HT1080 (cell line): ENCODE measurements at regions not wholly inside any gene's neighbourhood (a gene's known extent, or its start where the extent isn't known, plus 50 kb on each side); places are given as distances from the start of the nearest gene placed in this dataset.
"Not testable (repeated sequence)": the region's sequence is repeated elsewhere in the genome, so short reads cannot be mapped to it uniquely, and the experiment has no call there.

Experiments
- DNase-seq: peaks from one replicate; pipeline ENCODE4 v3.0.0-alpha.2; 2015; ENCODE audit warnings: low read depth

DNA sequence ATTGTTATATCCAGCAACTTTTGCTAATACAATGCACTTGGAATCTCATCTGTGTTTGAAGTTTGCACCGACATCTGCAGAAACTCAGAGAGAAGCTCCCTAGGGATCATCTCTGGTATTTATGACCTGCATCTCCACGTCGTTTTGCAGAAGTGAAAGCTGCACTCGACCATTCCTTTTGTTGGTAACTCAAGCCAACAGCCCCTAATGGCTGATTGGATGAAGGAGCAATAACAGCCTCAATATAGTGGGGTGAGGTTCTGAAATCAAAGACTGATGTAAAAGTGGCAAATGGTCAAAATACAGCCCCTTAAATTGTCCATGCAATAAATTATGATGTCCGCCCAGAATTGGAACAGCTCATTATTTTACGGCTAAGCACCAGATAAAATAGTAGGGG is 344.2 kb upstream of the KAZN start:
- DNase-seq = no peak

DNA sequence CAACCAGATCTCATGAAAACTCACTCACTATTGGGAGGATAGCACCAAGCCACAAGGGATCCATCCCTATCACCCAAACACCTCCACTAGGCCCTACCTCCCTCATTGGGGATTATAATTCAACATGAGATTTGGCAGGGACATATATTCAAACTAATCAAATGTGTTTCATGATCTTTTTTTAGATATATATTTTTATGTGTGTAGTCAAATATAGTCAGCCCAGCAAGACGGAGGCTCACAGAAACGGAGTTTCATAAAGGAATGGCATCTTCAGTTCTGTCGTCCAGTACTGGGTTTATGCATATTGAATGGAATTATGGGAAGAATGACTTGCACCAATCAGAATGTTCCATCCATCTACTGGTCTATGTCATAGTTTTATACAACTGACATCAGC is 343.3 kb upstream of the KAZN start:
- no peak for DNase-seq

DNA sequence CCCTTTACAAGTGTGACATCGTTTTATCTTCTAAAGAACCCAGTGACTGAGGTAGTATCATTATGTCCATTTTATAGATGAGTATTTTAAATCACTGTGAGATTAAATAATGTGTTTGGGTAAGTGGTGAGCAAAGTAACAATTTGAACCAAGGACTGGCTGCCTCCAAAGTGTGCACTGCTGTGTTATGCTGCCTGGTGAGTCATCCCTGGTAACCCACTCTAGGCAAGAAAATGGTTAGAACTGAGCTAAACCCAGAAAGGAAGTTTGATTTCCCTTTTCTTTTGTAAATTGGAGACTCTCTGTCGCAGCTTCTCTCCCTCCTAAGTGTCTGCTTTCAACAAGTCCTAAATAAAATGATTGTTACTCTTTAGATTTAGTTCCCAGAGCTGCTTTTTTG is 342.8 kb upstream of the KAZN start:
- DNase-seq = no peak

DNA sequence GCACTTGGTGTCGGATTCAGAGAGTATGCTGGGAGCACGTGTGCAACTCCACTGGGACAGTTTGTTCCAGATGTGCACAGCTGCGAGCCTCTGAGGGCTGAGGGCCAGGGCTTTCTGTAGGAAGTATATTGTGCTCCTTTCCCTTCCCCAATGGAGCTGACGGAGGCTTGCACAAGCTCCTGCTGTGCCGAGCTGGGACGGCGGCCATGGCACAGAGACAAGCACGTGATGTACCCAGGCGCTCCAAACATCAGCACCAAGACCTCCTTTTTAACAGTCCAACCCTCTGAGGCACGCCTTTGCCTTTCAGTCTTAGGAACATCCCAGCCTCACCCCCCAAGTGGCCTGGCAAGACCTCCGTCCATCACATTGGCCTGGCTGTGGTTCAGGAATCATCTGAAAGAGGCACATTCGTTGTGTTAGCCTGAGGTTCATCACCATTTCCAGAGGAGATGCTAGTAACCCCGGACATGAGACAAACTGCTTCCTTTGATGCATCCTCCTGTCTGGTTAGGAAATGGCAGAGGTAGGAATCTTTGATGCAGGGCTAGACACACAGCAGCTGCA is 339.2 kb upstream of the KAZN start:
- no peak for DNase-seq

DNA sequence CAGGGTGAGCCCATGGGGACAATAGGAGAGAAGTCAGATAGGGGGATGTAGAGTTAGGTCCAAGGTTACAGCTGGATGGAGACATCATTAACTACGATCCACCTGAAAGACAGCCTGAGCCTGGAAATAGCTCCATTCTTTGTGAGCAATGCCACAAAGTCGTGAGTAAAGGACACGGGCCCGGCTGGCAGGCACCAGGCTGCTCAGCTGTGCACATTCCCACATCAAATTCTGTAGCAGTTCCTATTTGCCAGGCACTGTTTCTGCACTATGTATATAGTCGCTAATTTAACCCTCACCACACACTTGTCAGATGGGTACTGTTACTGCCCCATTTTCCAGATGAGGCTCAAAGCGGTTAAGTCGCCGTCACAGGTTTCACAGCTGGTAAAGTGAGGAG is 338.0 kb upstream of the KAZN start:
- DNase-seq = no peak

DNA sequence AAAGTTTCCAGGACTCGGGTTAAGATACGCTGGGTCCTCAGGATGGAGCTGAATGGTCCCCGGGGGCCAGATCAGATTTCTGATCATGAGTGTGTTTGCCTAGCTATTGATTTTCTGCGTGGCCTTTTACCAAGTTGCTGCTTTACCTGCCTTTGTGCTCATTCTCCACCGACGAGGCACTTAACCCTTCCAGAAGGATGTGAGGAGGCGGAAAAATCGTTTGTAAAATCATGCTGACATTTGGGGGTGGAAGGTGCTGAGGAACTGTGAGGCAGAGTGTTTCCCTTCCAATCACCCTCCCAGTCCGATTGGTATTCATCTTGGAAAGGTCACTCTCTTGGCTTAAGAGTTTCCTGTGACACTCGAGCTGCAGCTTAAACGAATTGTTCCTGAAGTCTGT is 337.1 kb upstream of the KAZN start:
- no peak for DNase-seq

DNA sequence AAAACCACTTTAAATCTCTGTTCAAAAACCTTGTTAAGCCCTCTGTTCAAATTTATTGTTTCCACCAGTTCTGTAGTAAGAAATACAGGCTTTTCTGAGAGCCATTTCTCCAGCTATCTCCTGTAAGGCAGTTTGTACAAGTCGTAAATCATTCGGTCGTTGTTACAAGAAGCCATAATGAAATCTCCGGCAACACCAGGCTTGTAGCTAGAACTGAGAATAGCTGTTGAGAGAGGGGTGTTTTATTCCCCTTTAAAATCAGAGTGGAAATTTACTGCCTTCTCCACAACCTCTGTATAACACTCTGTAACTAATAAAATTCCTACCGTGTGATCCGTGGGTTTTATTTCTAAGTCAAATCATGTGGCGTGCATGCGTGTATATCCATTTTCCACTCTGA is 335.8 kb upstream of the KAZN start:
- no peak for DNase-seq

DNA sequence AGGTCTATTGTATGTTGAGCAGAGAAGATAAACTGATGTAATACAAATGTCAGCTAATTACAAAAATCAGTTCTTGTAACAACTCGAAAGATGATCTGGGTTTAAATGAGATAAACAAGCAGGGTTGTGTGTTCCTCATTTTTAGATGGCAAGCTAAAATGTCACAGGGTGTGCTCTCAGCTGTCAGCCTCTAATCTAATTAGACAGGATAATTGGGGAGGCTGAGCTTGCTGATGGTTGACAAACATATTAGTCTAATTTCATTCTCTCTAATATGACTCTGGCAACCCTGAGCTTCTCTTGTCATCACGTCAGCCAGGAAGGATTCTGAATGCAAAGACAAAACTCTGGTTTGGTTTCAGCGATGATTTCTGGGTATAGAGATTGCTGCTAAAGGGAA is 335.3 kb upstream of the KAZN start:
- no peak for DNase-seq

DNA sequence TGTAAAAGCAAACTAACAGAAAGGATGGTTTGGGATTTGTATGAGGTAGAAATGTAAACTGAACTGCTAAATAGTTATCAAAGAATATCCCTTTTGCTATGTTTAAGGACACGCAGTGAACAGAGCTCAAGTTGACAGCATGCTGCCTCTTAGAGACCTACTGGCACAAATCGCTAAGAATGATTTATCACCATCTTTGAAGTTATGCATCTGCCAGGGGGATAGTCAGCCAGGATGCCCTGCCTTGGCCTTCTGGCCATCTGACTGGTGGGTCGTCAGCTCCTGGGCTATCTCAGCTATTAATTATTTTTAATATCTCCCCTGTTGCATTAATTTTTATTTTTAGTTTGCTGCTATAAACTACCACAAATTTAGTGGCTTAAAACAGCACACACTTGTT is 334.8 kb upstream of the KAZN start:
- no peak for DNase-seq

DNA sequence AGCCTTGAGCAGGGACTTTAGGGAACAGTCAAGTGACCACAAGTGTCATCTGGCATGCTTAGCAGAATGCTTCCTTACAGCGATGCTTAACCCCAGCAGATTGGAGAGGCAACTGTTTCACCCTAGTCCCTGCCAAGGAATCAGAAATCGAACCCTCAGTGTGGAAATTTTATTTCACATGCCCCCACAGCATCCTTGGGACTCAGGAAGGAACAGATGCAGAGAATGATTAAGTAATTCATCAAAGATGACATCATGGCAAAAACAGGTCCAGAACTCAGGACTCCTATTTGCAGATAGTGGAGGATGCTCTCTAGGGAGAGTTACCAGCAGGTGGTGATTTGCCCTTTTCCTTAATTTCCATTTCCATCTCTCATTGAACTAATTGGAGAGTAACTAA is 333.0 kb upstream of the KAZN start:
- no peak for DNase-seq

DNA sequence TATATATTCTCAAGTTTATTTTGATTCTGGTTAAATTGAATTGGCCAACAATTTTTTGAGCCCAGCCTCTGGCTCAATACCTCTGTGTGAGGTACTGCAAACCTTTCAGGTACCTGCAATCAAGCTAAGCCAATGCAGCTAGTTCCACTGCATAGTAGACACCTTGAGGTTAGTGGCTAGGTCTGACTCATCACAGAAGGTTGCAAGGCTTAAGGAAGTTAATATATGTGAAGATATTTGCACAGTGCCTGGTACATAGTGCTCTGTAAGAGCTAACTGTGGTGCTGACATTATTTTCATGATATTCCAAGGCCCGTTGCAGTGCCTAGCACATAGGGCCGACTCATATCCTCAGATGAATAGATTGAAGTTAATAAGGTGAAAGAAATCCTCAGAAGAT is 330.5 kb upstream of the KAZN start:
- DNase-seq = no peak

DNA sequence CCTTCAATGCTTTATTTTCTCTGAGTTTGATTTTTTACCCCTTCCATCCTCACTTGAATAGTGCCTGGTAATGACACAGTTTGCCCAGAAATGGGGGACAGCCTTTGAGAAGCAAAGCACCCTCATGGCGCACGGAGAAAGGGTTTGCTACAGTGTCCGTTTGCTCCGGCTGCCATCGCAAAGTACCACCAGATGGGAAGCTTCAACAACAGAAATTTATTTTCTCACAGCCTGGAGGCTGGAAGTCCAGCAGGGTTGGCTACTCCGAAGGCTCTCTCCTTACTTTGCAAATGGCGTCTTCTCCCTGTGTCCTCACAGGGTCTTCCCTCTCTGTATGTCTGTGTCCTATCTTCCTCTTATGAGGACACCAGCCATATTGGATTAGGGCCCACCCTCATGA is 327.7 kb upstream of the KAZN start:
- no peak for DNase-seq

DNA sequence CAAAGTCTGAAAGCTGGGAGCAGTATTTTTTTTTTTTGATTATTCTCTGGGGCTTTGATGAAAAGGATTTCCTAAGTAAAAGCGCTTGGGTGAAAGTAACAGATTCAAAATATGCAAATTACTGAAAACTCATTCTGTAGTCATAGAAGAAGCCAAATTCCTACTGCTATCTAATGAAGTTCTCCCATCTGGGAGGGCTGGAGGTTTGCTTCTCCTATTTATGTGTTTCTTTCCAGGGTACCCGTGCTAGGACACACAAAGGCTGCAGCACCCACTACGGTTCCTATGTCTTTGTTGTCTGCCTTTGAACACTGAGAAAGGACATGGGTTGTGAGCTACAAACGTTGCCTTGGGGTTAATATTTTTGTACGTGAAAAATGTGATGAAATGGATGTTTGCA is 324.7 kb upstream of the KAZN start:
- no peak for DNase-seq

DNA sequence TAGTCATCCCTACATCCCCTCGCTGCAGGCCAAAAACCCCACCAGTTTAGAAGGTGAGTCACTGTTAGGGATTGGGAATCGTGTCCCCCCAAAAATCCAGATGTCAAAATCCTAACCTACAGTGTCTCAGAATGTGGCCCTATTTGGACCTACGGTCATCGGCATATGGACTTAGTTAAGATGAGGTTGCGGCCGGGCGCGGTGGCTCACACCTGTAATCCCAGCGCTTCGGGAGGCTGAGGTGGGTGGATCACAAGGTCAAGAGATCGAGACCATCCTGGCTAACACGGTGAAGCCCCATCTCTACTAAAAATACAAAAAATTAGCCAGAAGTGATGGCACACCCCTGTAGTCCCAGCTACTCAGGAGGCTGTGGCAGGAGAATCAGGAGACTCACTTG is 318.6 kb upstream of the KAZN start:
- not testable (repeated sequence) for DNase-seq

DNA sequence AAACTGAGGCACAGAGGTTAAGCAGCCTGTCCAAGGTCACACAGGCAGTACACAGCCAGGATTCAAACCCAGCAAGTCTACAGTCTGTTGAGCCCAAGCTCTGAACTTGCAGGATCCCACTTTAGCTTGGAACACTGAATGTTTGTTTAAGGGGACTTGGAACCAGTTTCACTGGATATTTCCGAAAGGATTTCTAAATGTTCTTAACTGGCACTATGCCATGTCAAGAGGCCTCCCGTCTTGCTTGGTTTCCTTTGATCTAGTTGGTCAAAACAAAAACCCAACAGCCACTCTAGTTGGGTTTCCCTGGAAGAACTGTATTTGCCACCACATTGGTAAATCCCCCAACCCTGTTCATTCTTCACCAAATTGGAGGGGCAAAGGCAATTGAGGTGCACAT is 317.6 kb upstream of the KAZN start:
- DNase-seq = no peak

DNA sequence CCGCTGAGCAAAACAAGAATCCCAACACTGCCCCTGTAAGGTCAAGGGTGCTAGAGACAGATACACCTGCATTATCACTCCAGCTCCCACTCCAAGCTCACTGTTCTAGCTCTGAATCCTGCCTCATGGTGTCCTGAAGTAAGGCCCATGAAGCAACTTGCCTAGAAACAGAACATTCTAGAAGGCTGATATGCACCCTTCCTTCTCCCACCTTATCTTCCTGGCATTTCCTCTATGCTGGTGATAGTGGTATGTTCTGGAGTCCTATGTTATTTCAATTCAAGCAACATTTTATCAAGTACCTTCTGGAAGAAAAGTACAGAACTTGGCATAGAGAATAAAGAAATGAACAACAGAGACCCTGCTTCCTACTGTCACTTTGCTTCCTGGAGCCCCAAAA is 317.1 kb upstream of the KAZN start:
- no peak for DNase-seq

DNA sequence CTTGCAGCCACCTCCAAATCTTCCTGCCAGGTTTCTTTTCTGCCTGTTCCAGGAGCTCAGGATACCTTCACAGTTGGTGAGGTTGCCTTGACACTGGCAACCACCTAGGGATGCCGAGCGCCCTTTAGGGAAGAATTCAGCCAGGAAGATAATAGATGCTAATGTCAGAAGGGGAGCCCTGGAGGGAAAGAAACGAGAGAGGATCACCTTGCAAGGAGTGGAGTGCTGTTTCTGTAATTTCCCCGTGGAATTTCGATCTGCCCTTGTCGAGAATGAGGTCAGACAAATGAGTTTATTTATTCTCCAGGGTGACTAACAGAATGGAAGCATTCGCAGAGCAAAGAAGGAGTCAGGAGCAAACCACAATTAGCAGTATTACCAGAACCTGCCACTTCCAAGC is 315.8 kb upstream of the KAZN start:
- peak; percentile 8 for DNase-seq

DNA sequence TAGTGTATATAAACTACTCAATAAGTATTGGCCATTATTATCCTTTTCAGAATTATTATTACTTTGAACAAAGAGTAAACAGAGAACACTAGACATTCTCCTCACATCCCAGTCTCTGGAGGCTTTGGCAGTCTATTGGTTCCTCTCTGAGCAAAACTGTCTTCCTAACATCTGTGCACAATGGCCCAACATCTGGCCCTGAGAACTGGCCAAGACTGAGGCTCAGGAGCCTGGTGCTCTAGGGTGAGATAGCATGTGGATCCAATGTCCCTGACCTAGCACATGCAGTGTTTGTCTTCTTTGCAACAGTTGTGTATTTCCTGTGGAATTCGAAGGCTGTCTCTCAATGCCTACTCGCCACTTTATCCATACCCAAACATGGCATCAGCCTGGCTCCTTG is 313.2 kb upstream of the KAZN start:
- no peak for DNase-seq

DNA sequence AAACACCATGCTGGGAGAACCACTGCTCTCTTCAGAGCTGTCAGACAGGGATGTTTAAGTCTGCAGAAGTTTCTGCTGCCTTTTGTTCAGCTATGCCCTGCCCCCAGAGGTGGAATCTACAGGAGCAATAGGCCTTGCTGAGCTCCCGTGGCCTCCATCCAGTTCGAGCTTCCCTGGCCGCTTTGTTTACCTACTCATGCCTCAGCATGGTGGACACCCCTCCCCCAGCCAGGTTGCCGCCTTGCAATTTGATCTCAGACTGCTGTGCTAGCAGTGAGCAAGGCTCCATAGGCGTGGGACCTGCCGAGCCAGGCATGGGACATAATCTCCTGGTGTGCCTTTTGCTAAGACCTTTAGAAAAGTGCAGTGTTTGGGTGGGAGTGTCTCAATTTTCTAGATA is 307.3 kb upstream of the KAZN start:
- peak; percentile 7 for DNase-seq

DNA sequence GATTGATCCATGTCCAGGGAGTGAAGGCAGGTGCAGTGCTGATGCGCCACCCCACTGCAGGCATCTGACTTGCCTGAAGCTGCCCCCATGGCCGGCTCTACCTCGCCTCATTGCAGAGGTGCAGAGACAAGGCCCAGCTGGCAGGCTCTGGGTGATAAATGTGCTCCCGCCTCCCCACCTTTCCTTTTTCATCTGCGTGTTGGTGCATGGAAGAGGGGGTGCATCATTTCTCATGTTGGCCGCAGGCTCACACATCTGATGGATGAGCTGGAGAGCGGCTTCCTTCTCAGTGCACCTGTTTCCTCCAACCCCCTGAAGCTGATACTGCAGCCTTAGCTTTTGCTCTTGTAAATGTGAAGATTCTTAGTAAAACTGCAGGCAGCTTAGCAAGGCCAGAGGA is 306.0 kb upstream of the KAZN start:
- DNase-seq = no peak

DNA sequence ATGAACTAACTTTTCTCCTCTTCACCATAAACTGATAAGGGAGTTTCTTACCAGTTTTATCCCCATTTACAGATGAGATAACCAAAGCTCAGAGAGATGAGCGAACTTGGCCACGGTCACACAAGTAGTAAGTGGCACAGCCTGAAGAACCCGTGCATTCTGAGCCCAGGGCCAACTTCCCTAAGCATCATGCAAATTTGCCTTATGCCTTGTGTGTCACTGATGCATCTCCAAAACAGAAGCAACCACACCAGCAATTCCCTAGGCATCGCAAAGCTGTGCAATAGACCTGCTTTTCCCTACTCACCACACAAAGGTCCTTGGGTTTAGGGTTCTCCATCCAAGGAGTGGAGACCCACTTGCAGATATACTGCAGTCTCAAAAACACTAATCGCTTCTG is 304.5 kb upstream of the KAZN start:
- DNase-seq = no peak

DNA sequence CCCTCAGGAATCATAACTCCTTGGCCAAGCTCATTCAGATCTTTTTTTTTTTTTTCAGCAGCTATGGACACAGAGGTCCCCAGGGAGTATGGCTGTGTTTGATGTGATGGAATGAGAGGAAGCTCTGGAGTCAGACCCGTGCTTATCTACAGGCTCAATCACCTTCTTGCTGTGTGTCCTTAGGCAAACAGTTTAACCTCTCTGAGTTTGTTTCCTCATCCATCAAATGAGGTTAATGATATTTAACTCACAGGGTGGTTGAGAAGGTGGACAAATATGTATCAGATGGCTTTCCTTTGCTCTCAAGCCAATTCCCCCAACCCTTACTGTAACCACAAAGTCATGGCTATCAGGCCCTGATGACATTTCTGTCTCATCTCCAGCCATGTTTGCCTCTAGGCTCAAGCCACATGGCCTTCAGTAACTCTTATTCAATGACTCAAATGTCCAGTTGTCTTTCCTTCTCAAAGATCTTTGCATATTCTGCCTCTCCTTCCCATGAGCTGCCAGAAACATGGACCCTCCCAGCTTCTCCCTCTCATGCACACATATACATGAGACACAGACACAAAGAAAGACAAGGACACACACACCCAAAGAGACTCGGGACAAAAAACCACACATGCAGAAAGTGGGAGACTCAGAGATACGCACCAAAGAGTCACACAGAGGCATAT is 303.5 kb upstream of the KAZN start:
- no peak for DNase-seq

DNA sequence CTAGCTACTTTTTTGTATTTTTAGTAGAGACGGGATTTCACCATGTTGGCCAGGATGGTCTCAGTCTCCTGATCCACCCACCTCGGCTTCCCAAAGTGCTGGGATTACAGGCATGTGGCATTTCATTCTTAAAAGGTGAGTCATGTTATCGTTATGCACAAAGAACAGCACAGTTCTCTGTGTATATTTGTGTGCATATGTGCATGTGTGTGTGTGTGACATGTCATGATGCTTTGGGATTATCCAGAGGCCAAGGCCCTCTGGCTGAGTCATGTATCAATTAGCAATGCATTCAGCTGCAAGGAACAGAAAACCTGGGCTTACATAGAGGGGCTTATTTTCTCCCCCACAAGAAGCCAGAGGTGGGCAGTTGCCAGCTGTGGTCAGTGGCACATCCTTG is 301.7 kb upstream of the KAZN start:
- peak; percentile 58 for DNase-seq

DNA sequence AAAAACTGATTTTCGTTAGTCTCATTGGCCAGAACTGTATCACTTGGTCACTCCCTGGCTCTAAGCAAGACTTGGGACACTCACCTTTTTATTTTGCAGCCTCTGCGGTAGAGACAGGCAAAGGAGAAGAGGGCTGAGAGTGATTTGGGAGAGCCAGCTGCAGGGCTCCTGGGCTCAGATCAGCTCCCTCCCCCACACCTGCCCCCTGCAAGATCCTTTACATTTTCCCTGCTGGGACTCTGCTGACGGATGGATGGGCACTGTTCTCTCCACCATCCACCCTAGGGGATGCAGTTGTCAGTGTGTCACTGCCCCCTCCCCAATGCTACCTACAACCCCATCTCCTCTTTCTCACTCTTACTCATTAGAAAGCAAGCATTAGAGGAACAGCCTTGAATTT is 301.1 kb upstream of the KAZN start:
- DNase-seq = no peak
